Gastrocnemius medialis (tissue), 4 donors: ENCODE measurements at regions not wholly inside any gene's neighbourhood (a gene's known extent, or its start where the extent isn't known, plus 50 kb on each side); places are given as distances from the start of the nearest gene placed in this dataset.

Experiments
- ATAC-seq, 2 donors: fragments of 150-250 bp; one replicate each; pipeline ENCODE4 v1.9.1; 2016
- DNase-seq, 2 donors: peaks; one replicate each; pipeline ENCODE4 v3.0.0-alpha.2; 2019
- H3K27ac ChIP-seq, 4 donors: fragments of 200-600 bp; sonication (generic); 1 replicate in 1 of 4; 2 replicates in 3 of 4; pipeline ENCODE4 v1.5.1; 2016 to 2018; ENCODE audit warnings: mild to moderate bottlenecking in 2 of 4, moderate library complexity in 1 of 4
- H3K27me3 ChIP-seq, 3 donors: fragments of 200-600 bp; sonication (generic) in 2 of 3; 1 replicate in 1 of 3; 2 replicates in 2 of 3; pipeline versions ENCODE4 v1.5.1 to v1.6.0; 2016 to 2019; ENCODE audit warnings: mild to moderate bottlenecking in 1 of 3, moderate library complexity in 1 of 3
- H3K36me3 ChIP-seq, 2 donors: fragments of 200-600 bp; sonication (generic) in 1 of 2; one replicate each; pipeline ENCODE4 v1.5.1; 2017 to 2018
- H3K4me1 ChIP-seq, 2 donors: fragments of 200-600 bp; sonication (generic) in 1 of 2; one replicate each; pipeline ENCODE4 v1.5.1; 2016 to 2017; ENCODE audit warnings: mild to moderate bottlenecking in 2 of 2
- H3K4me3 ChIP-seq, 4 donors: fragments of 200-600 bp; sonication (generic) in 3 of 4; 1 replicate in 1 of 4; 2 replicates in 3 of 4; pipeline ENCODE4 v1.5.1; 2016 to 2019; ENCODE audit warnings: mild to moderate bottlenecking in 2 of 4
- H3K9me3 ChIP-seq, 3 donors: fragments of 200-600 bp; sonication (generic) in 2 of 3; 1 replicate in 1 of 3; 2 replicates in 2 of 3; pipeline ENCODE4 v1.5.1; 2016 to 2019
- POLR2A ChIP-seq, 2 donors: fragments of 450-650 bp; IDR thresholded peaks; one replicate each; pipeline ENCODE4 v1.6.1; 2017; ENCODE audit warnings: antibody characterized with exemption in 2 of 2, mild to moderate bottlenecking in 2 of 2, moderate library complexity in 2 of 2
- in situ Hi-C, 4 donors: fragments of 200-750 bp; cut with MboI; loops; one replicate each; pipeline versions ENCODE4 v1.15.0 to v1.8.0; 2017; ENCODE audit warnings: low sequenced_read_pairs in 4 of 4
- intact Hi-C: fragments of 100-400 bp; cut with DNase I; formaldehyde crosslinking; loops from one replicate; pipeline ENCODE4 v1.15.1; 2023; ENCODE audit warnings: low total_unique reads
- TF ChIP-seq, protein P1 (sequence below), 5 experiments: fragments of 450-650 bp in 3 of 5; fragments of 200-600 bp in 2 of 5; sonication (generic) in 2 of 5; IDR thresholded peaks in 4 of 5; conservative IDR thresholded peaks in 1 of 5; 1 replicate in 4 of 5; 2 replicates in 1 of 5; pipeline ENCODE4 v1.5.1; 2016 to 2019; ENCODE audit warnings: antibody characterized with exemption in 5 of 5, mild to moderate bottlenecking in 3 of 5, moderate library complexity in 3 of 5

DNA sequence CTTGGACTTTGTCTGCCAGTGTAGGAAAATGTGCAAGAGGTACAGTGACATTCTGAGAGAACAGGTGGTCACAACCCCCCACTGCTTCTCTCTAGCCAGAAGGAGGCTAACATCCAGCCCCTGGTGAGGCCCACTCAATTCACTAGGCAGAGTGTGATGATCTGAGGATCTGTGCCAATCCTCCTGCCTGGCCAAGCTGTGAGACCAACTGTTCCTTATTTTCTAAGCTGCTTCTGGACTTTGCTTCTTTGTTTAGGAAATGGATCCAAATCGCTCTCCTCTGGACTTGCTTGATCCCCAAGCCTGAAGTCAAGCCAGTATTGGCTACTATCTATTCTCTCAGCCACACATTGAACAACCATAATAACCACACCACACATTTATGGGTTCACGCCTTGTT is 202.8 kb downstream of the PIK3C3 start:
- intact Hi-C loops (no loop called here), in situ Hi-C loops (no loop called here)
- TF ChIP-seq, protein P1, sequence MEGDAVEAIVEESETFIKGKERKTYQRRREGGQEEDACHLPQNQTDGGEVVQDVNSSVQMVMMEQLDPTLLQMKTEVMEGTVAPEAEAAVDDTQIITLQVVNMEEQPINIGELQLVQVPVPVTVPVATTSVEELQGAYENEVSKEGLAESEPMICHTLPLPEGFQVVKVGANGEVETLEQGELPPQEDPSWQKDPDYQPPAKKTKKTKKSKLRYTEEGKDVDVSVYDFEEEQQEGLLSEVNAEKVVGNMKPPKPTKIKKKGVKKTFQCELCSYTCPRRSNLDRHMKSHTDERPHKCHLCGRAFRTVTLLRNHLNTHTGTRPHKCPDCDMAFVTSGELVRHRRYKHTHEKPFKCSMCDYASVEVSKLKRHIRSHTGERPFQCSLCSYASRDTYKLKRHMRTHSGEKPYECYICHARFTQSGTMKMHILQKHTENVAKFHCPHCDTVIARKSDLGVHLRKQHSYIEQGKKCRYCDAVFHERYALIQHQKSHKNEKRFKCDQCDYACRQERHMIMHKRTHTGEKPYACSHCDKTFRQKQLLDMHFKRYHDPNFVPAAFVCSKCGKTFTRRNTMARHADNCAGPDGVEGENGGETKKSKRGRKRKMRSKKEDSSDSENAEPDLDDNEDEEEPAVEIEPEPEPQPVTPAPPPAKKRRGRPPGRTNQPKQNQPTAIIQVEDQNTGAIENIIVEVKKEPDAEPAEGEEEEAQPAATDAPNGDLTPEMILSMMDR (IDR thresholded peaks at IDR 0.05 in 4 of 5, conservative IDR thresholded peaks at IDR 0.05 in 1 of 5): no peak
- no peak for TF ChIP-seq POLR2A (IDR thresholded peaks at IDR 0.05)
- Histone ChIP-seq H3K36me3 (no peaks in the 10 kb centered on the region), H3K4me3 (no peak overlapping the region), H3K27me3 (no peaks in the 10 kb centered on the region), H3K9me3 (no peaks in the 10 kb centered on the region), H3K4me1 (no peaks in the 10 kb centered on the region), H3K27ac (no peak overlapping the region)
- ATAC-seq (no peak), DNase-seq (no peak)

DNA sequence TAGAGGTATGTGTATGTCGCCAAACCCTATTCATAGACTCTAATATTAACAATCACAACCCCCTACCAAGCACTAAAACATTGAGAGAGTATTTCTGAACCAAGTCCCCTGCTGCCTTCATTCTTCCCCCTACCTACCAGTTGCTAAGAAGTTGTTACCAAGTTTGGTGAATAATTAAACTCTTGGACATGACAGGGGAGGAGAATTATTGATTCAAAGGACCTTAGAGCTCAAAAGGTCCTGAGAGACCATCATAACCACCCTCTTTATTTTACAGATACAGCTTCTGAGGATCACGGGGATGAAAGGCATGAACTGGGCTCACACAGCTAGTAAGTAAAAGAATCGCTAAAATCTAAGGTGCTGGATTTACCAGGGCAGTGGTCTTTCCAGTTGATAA is 204.1 kb downstream of the PIK3C3 start:
- no peak overlapping the region for H3K4me3 ChIP-seq
- TF ChIP-seq, protein P1 (IDR thresholded peaks at IDR 0.05 in 4 of 5, conservative IDR thresholded peaks at IDR 0.05 in 1 of 5): no peak
- no peak for TF ChIP-seq POLR2A (IDR thresholded peaks at IDR 0.05)
- H3K36me3 ChIP-seq: no peaks in the 10 kb centered on the region
- intact Hi-C loops (no loop called here), in situ Hi-C loops (no loop called here)
- H3K27me3 ChIP-seq: no peaks in the 10 kb centered on the region
- no peak overlapping the region for H3K27ac ChIP-seq
- no peaks in the 10 kb centered on the region for H3K9me3 ChIP-seq
- no peak for ATAC-seq
- H3K4me1 ChIP-seq: no peaks in the 10 kb centered on the region
- no peak for DNase-seq

DNA sequence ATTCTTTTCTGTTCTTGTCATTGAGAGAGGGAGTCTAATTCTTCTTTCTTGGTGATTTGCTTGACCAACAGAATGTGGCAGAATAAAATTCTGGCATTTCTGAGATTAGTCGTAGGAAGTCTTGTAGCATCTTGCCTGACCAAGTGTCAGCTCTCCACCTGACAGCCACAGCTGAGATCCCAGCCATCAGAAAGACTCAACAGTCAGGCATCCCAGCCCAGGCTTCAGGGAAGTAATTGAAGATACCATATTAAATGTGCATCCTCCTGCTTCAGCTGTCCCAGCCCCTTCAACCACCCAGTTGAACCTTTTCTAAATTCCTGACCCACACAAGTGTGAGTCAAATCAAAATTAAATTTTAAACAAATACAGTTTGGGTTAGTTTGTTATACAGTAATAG is 208.3 kb downstream of the PIK3C3 start:
- H3K4me3 ChIP-seq: no peak overlapping the region
- H3K4me1 ChIP-seq: no peaks in the 10 kb centered on the region
- H3K9me3 ChIP-seq: no peaks in the 10 kb centered on the region
- intact Hi-C loops (no loop called here), in situ Hi-C loops (no loop called here)
- DNase-seq: no peak
- no peaks in the 10 kb centered on the region for H3K27me3 ChIP-seq
- ATAC-seq: no peak
- H3K36me3 ChIP-seq: no peaks in the 10 kb centered on the region
- H3K27ac ChIP-seq: no peak overlapping the region
- TF ChIP-seq POLR2A (IDR thresholded peaks at IDR 0.05): no peak
- TF ChIP-seq, protein P1 (IDR thresholded peaks at IDR 0.05 in 4 of 5, conservative IDR thresholded peaks at IDR 0.05 in 1 of 5): no peak

DNA sequence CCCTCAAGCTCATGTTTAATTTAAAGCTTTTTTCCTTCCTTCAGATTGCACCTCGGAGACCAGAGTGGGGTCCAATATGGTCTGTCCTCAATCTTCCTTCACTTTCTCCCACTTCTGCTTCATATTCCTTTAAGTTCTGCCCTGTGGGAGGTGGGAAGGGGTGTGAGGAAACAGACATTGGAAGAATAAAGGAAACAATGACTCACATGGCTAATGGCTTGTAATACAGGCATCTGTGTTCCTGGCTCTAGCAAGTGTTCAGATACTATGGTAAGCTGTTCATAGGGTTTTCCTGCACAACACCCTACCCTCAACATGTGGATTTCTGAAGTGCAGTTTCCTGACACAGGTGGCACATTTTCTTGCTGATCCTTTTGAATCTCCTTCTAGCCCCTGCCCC is 209.5 kb downstream of the PIK3C3 start:
- in situ Hi-C loops (no loop called here), intact Hi-C loops (no loop called here)
- no peaks in the 10 kb centered on the region for H3K4me1 ChIP-seq
- no peaks in the 10 kb centered on the region for H3K27me3 ChIP-seq
- no peaks in the 10 kb centered on the region for H3K9me3 ChIP-seq
- H3K4me3 ChIP-seq: no peak overlapping the region
- ATAC-seq (no peak), DNase-seq (no peak)
- no peak overlapping the region for H3K27ac ChIP-seq
- no peaks in the 10 kb centered on the region for H3K36me3 ChIP-seq
- TF ChIP-seq POLR2A (IDR thresholded peaks at IDR 0.05): no peak
- TF ChIP-seq, protein P1 (IDR thresholded peaks at IDR 0.05 in 4 of 5, conservative IDR thresholded peaks at IDR 0.05 in 1 of 5): no peak

DNA sequence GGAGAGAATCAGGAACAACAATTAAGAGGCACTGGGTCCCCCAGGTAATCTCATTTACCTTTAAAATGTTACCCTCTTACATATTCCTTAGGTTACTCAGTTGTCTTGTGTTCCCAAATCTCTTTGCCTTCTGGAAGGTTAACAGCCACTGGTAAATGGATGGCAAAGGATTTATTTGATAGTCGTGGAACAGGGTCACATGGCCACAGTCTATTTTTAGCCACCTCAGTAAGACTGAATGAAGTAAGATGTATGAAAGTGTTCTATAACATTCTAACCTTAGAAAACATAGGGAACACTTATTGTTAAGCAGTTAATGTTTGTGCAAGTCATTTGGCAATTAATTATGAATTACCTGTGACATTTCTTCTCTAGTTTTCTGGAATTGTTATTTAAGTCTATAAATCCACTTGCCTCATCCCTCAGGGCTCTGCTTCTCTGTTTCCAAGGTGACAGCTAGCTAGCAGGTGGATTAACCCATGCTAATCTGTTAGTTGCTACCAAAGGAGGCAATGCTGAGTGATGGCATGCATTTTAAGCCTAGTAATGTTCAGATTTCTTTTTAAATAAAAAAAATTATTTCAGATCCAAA is 211.0 kb downstream of the PIK3C3 start:
- in situ Hi-C loops (no loop called here), intact Hi-C loops (no loop called here)
- Histone ChIP-seq H3K4me3 (no peak overlapping the region), H3K4me1 (no peaks in the 10 kb centered on the region), H3K36me3 (no peaks in the 10 kb centered on the region), H3K9me3 (no peaks in the 10 kb centered on the region), H3K27me3 (no peaks in the 10 kb centered on the region), H3K27ac (no peak overlapping the region)
- no peak for DNase-seq
- ATAC-seq: no peak
- TF ChIP-seq, protein P1 (IDR thresholded peaks at IDR 0.05 in 4 of 5, conservative IDR thresholded peaks at IDR 0.05 in 1 of 5): no peak
- no peak for TF ChIP-seq POLR2A (IDR thresholded peaks at IDR 0.05)
